CMK (cell line): ENCODE measurements at regions not wholly inside any gene's neighbourhood (a gene's known extent, or its start where the extent isn't known, plus 50 kb on each side); places are given as distances from the start of the nearest gene placed in this dataset.

ENCODE experiments used
- DNase-seq: peaks from one replicate; pipeline ENCODE4 v3.0.0-alpha.2; 2010; ENCODE audit warnings: low read depth

DNA sequence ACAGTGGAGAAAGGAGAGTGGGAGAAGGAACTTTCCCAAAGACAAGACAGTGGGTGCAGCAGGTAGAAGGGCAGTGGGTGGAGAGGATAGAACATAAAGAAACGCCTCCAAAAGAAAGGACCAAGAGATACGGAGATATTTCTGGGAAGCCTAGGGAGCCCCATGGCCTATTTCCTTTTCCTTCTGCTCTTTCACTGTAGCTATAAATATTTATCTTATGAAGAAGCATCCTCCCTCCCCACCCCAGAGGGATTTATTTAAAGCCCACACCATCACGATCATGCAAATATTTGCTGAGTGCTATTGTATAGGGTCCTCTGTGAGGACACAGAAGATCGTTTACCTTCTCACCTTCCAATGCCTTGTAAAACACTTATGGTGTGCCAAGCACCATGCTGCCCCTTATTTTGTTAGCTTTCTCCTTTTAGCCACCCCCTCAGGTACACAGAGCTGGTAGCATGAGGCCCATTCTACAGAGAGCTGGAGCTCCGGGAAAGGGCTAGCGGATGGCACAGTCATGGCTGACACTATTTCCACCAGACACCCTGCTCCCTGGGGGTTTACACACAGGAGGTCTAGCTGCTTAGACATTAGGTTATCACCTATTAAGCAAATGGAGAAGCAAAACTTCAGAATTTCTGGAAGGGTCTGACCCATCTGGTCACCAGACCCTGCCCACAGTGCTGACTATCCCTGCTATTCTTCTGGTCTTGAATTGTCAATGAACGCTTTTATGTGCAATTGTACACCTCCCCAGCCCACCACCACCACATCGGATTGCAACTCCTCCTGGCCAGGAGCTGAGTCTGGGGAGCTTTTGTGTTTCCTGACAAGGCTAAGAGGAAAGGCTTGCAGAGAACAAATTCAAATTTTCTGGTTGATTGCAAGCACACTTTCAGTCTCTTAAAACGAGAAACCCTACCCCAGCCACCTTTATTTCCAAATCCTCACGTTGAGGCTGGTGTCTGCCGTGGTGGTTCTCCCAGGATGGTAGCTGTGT is 91.8 kb upstream of the KLF7 start:
- DNase-seq: no peak

GRCh38 chr2:207258263-207258991 is 92.7 kb upstream of the KLF7 start:
- DNase-seq: no peak

- DNase-seq: no peak
Observed at GRCh38 chr2:207260021-207260420, 94.3 kb upstream of the KLF7 start.

DNA sequence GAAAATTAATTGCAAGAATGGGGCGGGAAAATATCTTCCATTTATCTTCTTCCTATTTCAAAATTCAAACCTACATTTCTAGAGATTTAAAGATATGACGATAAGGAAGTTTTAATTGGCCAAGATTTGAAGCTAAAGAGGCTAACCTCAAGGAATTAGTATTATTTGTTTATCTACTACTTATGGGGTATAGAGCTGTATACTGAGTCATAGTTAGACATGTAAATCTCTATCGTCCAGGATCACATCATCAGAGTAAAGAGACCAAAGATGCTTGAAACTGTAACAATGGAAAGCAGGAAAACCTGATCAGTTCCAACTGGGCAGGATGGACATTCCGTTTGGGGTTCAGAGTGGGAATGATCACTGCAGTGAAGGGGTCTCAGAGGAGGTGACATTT is 95.2 kb upstream of the KLF7 start:
- DNase-seq: no peak

- no peak for DNase-seq
Observed at GRCh38 chr2:207264310-207264709, 98.6 kb upstream of the KLF7 start.

- no peak for DNase-seq
Observed at GRCh38 chr2:207265332-207265731, 99.6 kb upstream of the KLF7 start.

DNA sequence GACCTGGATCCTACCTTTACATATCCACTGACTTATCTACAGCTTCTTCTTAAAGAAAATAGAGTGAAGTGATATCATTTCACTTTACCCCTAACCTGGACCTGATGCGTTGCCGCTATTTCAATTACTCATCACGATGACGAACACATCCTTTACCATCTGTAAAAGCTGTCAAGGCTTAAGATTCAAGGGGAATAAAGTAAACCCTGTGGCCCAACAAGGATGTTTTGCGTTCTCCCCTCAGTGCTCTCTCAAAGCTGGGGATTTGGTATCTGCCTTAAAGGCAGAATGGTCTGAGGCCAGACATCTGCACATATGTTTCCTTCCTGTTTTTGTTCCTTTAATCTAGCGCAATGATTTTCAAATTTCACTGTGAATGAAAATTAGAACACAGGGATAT is 100.1 kb upstream of the KLF7 start:
- no peak for DNase-seq

DNA sequence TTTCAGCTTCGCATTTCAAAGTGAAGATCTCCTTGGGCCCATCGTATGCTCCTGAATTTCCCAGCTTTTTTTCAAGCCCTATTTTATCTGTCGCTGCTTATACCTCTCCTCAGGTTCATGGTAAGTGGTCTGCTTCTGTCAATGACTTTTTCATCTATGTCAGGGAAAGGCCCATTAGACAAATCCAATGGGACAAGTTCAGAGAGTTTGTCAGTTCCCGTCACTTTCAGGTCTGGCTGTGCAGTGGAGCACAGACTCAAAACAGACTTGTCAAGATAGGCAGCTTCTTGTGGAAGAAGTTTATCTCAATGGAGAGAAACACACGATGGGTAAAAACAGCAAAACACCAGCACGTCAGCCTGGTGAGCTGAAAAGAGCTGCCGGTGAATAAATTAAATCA is 100.9 kb upstream of the KLF7 start:
- no peak for DNase-seq

DNA sequence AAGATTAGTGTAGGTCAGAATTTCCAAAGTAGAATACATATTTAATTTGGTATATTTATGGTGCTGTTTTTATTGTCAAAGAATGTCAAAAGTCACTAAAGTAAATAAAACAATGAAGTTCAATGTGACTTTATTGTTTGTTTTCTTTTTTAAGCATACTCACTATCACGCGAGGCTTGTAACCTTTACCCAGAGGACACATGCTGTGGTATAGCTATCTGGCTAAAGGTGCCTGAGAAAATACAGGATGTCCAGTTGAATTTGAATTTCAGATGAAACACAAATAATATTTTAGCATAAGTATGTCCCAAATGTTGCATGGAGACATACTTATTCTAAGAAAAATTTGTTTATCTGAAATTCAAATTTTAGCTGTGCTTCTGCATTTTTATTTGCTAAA is 103.3 kb upstream of the KLF7 start:
- no peak for DNase-seq

- no peak for DNase-seq
Observed at GRCh38 chr2:207274530-207275189, 108.9 kb upstream of the KLF7 start.

- DNase-seq: no peak
Observed at GRCh38 chr2:207275779-207276178, 110.0 kb upstream of the KLF7 start.

- no peak for DNase-seq
Observed at GRCh38 chr2:207276248-207276647, 110.5 kb upstream of the KLF7 start.

DNA sequence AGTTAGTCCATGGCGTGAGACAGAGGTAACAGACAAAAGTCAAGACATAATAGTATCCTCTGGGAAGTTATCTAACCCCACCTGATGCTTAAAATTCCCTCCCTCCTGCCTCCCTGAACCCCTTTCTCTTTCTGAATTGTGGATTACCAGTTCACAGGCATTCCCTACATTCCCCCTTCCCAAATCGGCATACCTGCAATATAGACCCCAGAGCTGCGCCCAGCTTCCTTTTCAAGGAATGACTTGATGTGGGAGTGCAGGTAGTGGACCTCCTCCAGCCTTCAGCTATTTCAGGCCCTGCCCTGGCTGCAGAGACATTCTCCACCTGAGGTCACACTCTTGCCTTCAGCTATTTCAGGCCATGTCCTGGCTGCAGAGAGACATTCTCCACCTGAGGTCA is 111.1 kb upstream of the KLF7 start:
- no peak for DNase-seq

GRCh38 chr2:207279520-207279919 is 113.8 kb upstream of the KLF7 start:
- DNase-seq: no peak

DNA sequence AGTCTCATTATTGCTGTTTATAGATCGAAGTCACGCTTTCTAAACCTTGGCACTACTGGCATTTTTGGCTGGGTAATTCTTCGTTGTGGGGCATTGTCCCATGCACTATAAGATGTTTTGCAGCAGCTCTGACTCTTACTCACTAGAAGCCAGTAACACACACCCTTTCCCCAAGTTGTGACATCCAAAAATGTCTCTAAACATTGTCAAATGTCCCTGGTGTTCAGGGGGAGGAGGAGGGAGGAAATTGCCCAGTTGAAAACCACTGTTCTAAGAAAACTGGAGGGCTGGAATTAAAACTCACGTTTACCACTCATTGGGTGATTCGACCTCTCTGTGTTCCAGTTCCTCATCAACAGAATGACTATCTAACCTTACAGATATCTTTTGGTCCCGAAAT is 115.7 kb upstream of the KLF7 start:
- no peak for DNase-seq

- DNase-seq: no peak
Observed at GRCh38 chr2:207282916-207283315, 117.2 kb upstream of the KLF7 start.

- no peak for DNase-seq
Observed at GRCh38 chr2:207283356-207283755, 117.6 kb upstream of the KLF7 start.

DNA sequence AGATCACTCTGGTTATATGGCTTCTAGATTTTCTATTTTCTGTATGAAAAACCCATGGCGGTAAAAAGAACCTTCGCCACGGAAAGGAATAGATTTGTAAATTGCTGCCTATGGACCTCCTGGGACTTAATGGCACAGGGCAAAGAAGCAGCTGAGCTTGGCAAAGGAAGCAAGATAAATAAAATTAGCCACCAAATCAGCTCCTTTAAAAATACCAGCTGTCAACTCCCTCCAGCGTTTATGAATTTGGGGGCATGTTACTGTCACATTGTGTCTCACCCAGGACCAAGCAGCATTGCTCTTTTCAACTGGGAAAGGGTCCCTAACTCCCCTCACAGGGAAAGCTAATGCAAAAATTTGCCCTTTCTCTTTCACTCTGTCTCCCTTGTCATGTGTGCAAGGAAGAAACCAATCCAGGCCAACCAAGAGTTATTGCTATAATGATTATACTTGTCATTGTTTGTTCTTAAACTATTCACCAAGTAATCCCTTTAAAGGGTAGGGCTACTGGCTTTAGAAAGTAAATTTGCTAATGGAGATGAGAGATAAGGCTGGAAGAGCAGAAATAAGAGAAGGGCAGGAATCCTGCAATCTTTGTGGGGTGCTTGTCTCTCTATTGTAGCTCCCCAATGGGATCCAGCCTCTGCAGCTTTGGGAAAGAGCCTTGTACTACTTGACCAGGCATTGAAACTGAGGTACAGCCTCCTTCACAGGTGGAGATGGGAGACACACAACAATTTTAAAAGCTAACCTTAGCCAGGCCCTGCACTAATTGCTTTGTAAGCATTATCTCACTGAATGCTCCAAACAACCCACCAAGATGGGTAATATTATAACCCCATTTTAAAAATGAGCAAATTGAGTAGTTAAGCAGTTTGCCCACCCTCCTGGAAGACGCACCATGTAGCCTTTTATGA is 119.1 kb upstream of the KLF7 start:
- no peak for DNase-seq

DNA sequence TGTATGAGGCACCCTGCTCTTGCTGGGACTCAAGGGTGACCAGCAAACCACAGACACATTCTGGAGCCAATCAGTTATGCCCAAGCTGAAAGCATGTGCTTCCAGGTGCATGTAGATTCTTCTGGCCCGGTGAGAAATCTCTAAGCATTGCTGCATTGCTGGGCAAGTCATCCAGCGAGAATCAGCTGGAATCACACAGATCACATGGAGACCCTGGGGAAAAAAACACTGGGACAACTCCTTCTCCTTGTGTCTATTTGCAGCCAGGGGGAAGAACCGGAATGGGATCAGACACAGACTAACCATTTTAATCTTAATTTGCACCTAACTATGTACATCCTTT is 119.7 kb upstream of the KLF7 start:
- no peak for DNase-seq

DNA sequence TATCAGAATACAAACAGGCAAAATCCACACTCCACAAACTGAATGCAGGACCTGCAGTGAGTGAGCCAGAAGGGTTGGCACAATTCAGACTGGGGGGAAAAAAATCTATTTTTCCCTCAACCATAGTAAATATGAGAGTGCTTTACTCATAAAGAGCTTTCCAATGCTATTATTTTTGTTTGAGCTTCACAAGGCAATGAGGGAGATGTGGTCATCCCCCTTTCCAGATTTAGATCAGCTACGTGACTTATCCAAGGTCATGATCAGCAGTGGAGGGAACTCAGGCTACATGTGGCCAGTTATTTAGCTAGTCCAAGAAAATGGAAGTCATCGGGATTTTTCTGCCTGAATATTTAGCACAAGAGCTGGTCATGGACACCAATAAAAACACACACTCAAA is 120.4 kb upstream of the KLF7 start:
- DNase-seq: no peak

DNA sequence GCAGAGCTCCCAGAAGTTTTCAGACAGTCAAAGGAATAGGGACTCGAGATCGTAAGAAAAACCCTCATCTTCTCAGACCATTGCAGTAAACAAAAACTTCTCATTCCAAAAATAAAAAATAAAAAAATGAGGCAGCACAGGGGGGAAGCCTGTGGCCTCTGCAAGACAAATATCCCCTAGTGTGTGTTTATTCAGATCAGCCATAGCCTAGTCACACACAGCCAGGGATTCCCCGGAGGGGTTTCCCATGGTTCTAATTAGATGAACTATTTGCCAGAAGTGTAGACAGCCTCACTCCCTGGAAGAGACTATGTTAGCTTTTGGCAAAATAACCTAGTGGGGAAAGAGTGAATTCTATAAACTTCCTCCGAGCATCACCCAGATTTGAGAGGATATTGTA is 122.9 kb upstream of the KLF7 start:
- no peak for DNase-seq
